GM18511 (cell line): ENCODE measurements at regions not wholly inside any gene's neighbourhood (a gene's known extent, or its start where the extent isn't known, plus 50 kb on each side); places are given as distances from the start of the nearest gene placed in this dataset.

Source experiments
- ATAC-seq: cut with Tn5 transposase; IDR thresholded peaks from one replicate; pipeline ENCODE4 v1.9.1; 2021; ENCODE audit warnings: mild to moderate bottlenecking, moderate library complexity; ENCODE audit not compliant: unreplicated experiment

DNA sequence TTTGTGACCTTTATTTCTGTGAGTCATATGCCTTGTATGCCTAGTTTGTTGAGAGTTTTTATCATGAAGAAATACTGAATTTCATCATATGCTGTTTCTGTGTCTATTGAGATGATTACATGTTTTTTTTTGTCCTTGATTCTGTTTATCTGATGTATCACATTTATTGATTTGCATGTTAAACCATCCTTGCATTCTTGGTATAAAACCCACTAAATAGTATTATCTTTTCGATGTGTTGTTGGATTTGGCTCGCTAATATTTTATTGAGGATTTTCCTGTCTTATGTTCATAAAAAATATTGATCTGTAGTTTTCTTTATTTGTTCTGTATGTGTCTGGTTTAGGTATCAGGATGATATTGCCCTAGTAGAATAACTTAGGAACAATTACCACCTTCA lies 164.7 kb upstream of the CHRM3 start:
- ATAC-seq, result no peak

DNA sequence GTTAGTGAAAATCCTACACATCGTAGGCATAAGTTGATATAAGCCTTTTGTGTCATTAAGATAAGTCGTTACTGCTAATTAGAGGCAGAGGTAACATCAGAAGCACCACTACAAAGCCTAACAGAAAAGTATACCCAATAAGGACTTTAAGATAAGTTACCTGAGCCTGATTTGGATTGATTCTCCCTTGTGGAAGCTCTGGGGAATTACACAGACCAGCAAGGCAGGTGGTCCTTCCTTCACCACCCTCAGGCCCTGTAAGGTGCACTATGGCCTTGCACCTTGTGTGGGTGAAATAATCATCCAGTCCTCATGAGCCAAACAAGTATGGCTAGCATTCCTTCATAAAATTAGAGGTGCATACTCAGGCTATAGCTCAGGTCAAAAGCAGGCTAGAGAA lies 166.7 kb upstream of the CHRM3 start:
- no peak for ATAC-seq

DNA sequence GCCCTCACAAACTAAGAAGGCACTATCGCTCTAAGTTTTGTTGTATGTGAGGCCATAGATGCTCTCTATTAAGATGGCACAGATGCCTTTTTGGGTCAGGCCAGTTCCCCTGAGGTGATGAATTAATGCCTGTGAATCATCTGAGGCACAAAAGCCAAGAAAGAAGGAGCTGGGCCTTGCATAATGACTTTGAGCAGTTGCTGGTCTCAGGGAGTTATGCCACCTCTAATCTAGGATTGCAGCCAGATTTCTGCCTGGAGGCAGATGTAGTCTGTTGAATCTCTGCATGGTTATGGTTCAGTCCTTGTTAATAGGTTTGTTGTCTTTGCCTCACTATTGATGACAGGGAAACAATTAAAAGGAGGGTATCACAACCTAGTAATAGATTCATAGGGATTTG lies 168.1 kb upstream of the CHRM3 start:
- no peak for ATAC-seq

DNA sequence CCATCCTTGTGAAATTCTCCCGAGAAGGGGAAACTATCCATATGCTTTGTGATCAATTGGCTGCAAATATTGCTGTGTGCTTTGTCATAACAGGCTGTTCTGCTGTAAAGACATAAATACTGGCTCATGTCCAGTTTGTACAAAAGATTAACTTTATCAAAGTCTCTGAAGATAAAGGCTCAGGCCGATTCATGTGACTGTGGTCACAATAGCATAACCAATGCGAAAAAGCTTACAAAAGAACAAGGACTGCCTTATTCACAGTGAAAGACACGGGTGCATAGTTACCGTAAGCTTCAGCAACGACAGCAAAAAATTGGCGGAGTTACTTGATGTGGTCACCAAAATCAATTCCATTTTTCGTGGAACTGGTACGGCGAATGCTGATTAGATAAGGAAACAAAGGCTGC lies 173.6 kb upstream of the CHRM3 start:
- no peak for ATAC-seq

DNA sequence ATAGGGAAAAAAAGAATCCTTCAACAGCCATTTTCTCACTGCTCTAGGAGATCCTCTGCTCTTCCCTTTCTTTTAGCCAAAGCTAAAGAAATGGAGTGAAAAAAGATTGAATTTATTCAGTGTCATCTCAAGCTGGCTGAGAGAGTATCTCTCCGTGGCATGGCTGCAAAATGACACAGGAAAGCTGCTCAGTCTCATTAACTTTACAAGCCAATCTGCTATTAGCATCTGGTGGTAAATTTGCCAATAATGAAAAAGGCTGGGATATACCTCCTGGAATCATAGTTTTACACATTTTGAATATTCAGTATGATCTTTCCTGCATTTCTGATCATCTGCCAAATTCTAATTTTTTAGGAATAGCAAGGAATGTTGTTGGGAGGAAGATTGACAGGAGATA lies 176.8 kb upstream of the CHRM3 start:
- no peak for ATAC-seq

DNA sequence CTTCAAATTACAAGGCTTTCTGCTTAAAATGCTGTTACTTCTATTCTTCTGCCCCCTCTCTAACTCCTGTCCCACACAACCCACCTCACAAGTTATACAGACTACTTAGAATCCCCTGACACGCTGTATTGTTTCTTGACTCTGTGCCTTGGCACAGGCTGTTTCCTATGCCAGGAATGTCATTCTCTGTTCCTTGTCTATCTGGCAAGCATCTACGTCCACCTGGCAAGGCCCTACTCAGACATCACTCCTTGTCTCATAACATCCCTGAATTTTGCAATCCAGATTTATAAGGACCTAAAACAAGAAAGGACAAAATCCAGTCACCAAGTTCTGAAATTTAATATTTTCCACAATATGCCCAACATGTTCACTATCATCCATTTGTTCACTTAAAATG lies 182.0 kb upstream of the CHRM3 start:
- ATAC-seq, result no peak

DNA sequence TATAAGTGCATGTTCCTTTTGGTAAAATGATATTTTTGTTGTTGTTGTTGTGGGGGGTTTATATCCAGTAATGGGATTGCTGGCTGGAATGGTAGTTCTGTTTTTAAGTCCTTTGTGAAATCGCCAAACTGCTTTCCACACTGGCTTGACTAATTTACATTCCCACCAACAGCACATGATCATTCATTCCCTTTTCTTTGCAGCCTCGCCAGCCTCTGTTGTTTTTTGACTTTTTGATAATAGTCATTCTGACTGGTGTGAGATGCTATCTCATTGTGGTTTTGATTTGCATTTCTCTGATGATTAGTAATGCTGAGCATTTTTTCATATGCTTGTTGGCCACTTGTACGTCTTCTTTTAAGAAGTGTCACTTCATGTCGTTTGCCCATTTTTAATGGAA lies 188.5 kb upstream of the CHRM3 start:
- ATAC-seq, result no peak

DNA sequence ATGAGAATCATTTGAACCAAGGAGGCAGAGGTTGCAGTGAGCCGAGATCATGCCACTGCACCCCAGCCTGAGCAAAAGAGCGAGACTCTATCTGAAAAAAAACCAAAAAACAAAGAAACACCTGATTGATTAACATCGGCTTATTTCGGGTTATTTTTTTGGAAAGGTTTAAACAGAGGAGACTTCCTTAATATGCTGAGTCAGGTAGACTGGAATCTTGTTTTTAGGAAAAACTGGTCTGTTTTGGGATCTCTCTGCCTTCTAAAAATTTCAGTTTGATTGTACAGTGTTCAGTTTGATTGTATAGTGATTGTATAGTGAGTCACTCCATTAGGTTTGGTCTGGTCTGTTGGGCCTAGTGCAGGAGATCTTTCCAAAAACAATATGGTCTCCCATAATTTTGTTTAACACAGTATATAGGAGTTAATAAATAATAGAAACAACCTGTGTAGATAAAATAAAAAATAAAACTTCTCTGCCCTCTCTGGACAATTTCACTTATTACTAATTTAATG lies 196.3 kb upstream of the CHRM3 start:
- no peak for ATAC-seq

DNA sequence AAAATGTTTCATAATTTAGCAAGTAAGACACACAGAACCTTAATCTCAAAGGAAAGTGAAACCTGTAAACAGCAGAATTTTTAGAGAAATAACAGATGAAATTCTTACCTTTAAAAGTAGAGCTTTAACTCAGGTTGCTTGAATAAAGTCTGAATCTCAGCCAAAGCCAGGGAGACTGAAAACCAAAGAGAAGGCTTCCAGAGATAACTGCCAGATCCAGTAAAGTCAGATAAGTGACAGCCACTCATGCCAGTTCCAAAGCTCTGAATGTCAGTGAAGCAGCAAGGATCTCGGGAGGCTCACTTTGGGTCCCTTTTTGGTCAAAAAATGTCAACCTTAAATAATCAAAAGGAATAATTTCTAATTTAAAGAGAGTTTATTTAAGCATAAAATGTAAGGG lies 199.9 kb upstream of the CHRM3 start:
- no peak for ATAC-seq

DNA sequence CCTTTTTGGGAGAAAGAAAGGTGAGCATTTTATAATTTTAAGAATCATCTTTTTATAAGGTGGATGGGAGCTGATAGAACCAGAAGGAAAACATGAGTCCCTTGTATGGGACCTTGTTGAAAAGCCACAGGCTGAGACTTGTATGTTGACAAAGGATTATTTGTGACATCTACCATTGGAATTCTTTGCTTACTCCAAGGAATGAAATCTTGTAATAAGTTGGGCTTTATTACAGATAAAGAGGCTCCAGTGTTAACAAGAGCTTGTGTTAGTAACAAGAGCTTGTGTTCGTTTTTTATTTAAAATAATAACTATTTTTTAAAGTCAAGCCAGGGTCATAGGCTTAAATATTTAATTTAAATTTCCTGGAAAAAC lies 201.1 kb upstream of the CHRM3 start:
- no peak for ATAC-seq

DNA sequence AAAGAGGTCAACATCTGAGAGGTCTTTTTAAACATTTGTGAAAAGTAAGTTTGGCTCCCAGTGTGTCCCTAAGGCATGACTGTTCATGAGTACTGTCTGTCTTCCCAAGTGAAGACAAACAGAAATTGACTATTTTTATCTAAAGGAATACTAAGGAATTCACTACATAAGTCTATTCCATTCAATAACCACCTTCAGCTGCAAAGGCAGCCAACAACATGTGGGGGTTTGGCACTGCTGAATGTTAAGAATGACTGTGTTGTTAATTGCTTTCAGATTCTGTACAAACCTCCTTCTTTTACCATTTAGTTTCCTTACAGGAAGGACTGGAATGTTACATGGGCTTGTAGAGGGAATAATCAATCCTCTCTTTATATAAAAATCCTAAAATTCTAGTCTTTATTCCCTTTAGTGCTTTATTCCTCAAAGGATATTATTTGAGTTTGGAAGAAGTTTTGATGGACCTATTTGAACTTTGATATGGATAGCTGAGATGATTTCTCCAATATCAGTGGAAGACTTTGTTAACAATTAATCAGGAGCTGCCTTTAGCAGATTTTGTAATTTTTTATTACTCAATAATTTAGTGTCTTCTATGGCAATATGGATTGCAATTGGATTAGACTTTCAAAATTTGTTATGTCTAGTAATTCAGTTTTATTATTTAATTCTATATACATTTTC lies 201.7 kb upstream of the CHRM3 start:
- ATAC-seq, result no peak

DNA sequence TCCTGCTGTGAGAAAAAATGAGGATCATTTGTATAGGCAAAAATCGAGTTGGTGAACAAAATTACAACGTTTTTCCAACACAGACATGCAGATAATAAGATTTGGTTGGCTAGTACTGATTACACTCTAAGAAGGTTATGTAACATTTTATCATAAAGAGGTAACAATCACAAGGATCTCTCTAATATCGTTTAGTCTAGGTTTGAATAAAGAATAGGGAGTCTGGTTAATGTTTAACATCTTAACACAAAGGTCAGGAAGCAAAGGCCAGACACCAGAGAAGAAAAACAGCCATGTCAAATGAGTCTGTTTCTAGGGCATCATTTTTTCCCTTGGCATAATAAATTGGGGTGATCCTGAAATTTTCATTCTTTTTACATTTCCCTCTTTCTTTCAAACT lies 207.4 kb upstream of the CHRM3 start:
- no peak for ATAC-seq

DNA sequence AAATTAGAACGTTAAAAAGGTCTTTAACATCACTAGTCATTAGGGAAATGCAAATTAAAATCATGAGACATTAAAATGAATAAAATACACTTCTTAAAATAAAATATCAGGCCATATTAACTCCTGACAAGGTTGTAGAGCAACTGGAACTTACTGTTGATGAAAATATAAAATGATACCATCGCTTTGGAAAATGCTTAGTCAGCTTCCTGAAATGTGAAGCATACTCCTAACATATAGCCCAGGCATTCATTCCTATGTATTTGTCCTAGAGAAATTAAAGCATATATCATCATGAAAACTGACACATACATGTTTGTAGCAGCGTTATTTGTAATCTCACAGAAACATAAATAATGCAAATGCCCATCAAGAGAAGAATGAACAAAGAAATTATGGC lies 211.5 kb upstream of the CHRM3 start:
- no peak for ATAC-seq

DNA sequence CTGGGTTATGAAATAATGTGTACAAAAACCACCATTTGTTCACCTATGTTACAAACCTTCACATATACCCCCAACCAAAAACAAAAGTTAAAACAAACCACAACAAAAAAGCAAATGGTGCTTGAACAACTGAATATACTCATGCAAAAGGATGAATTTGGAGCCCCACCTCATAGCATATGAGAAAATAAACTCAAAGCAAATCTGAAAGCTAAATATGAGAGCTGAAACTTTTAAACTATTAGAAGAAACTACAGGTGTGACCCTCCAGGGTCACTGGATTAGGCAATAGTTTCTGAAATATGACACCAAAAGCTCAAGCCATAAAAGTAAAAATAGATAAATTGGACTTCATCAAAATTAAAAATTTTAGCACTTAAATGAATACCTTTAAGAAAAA lies 215.5 kb upstream of the CHRM3 start:
- ATAC-seq, result no peak

DNA sequence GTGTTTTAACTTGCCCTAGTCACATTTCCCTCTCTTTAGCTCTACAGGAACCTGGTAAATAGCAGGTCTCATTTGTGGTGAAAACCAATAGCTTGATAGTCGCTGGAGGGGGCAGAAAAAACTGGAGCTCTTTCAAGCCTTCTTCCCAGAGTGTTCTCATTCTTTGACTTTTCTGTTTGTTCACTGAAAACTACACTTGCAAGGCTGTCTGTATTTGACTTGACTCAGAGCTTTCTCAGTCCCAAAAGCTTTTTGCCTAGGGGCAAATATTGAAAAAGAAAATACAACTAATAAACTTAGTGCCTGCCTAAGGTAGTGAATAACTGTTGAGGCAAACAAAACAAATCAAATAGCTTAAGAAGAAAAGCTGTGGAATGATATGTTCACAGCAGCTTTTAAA lies 217.1 kb upstream of the CHRM3 start:
- ATAC-seq, result no peak

DNA sequence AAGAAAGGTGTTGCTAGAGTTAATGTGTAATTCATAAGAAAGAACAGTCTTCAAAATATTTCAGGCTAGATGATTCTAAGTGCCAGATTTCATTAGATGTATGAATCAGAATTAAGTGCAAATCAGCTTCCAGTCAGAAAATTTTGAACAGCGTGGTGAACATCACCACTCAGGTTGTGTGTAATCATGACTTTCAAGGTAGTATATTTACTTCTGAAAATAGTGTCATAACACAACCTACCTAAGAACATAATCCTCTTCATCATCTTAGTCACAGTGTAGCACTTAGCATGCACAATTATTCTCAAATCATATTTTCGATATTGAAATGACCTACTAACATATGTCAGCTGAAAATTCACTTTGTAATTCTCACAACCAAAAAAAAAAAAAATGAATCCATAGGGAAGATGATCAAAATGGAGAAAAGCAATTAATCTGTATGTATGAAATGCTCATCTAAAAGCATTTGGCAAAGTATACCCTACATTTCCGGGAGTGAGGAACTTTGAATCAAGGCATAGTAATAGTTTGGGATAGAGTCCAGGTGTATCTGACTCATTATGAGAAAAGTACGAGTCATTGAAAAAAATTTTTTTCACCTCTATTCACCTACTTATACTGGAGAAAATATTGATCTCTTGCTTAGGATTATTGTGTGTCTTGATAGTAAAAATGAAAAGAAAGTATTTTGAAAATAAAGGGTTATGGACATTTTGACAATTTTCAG lies 221.8 kb upstream of the CHRM3 start:
- ATAC-seq, result no peak

DNA sequence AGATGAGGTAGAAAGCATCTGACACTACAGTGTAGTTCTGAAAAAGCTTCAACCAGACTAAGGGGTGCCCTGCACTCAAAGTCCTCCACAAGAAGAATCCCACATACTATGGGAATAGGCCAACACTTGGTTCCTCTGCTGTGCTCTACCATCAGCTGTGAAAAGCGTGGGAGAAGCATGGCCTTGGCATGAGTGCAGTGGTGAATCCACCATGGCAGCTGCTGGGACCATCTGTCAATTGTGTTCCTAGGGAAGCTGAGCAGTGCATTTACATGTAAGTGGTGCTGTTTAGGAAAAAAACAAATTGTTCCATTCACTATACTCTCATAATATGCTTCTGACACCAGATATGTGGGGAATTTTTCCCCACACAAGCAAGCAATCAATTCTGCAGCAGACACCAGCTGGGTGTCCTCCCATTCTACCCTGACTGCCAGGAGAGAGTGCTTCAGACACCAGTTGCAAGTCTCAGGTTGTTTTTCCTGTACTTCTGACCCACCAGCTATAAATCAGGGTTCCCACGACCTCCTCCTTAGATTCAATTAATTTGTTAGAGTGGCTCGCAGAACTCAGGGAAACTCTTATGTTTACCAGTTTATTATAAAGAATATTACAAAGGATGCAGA lies 230.8 kb upstream of the CHRM3 start:
- ATAC-seq, result no peak

DNA sequence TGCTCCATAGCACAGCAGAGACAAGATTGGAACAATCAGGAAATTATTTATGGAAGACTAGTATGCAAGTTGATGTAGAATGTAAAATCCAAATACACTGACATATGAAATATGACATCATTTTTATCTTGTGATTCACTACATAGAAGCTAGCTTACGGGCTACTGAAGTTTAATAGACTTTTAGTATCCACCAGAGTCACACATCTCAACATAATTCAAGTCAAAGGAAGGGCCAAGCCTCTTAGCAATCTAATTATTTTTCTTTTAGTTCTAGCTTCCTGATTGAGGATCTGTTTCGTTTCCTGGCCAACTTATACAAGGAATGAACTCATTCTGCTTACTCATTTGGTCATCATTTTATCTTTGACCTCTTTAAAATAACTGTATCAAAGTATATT lies 234.4 kb upstream of the CHRM3 start:
- ATAC-seq, result no peak

DNA sequence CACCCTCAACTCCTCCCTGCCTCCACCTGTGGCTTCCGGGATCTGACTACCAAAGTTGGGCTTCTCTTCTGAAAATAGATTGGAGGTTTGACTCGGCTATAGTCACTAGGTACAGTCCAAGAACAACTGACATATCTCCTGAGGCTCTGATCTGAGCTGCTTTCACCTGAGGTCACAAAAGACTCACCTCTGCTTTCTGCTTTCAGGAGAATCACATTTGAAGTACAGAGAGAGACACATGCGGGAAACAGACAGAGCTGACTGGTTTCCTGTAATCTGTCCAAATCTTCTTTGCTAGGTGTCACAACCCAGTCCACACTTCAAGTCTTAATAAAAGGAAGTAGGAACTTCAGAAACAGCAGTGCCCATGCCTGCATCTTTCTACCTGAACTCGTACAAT lies 245.4 kb upstream of the CHRM3 start:
- no peak for ATAC-seq

DNA sequence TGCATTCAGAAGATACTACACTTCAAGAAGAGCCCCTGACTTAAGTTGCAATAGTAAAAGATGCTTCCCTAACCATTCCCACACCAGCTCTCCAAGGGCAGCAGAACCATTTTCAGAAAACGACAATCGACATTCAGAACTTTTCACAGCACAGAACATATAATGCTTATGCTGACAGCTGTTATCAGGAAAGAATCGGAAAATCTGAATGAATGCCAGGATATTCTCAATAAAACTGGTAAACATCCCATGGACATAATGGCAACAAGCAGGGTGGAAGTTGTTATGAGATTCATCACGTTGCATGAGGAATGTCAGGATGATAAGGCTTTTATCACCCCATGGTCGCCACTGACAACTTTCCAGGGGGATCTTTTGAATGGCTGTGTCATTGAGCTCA lies 246.6 kb upstream of the CHRM3 start:
- no peak for ATAC-seq

DNA sequence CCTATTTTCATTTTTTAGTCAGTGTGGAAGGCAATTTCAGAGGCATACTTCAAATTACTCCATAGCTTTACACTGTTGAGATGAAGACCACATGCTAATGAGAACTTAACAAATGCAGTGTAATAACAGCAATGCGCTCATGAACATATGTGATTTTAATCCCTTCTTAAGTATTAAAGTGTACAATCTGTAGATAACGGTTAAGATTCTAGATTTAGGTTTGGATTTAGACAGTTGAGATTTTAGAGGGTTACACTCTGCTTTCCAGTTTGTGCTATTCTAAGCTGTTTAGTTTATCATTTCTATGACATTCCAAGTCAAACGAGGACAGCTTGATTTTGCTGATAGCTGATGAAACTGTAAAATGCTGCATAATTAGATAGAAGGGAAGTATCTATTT lies 257.8 kb upstream of the CHRM3 start:
- ATAC-seq, result no peak

DNA sequence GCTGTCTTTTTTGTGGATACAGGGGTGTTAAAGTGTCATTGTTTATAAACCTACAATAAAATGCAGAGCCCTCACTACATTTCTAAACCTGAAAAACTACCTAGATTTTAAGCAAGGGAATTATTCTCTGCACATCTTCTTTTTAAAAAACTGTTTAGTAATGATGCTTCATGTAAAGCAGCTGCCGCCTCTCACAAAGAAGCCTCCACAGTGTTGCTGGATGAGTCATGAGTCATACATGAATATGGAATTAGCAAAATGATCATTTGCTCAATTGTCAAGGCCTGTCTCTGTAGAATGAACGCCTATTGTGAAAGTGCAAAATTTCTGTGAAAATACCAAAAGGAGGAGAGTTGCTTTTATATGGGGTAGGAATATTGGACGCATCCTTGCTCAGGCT lies 259.5 kb upstream of the CHRM3 start:
- no peak for ATAC-seq
